Left lung (tissue), 4 donors: ENCODE measurements at regions not wholly inside any gene's neighbourhood (a gene's known extent, or its start where the extent isn't known, plus 50 kb on each side); places are given as distances from the start of the nearest gene placed in this dataset.

ENCODE experiments used
- ATAC-seq: fragments of 200-7000 bp; cut with Tn5 transposase; one replicate; pipeline ENCODE4 v1.9.1; 2020; ENCODE audit warnings: moderate library complexity
- DNase-seq, 4 donors: peaks; one replicate each; pipeline ENCODE4 v3.0.0-alpha.2; 2013 to 2020
- H3K27ac ChIP-seq, 2 donors: fragments of 200-600 bp; sonication (generic) in 1 of 2; one replicate each; pipeline versions ENCODE4 v1.5.0 to v1.8.0; 2020 to 2021
- H3K27me3 ChIP-seq, 2 donors: fragments of 200-600 bp; sonication (generic) in 1 of 2; one replicate each; pipeline versions ENCODE4 v1.5.0 to v1.8.0; 2020 to 2021
- H3K36me3 ChIP-seq, 2 donors: fragments of 200-600 bp; sonication (generic) in 1 of 2; one replicate each; pipeline versions ENCODE4 v1.5.0 to v1.8.0; 2020 to 2021
- H3K4me1 ChIP-seq, 2 donors: fragments of 200-600 bp; one replicate each; pipeline ENCODE4 v1.8.0; 2021
- H3K4me3 ChIP-seq, 2 donors: fragments of 200-600 bp; sonication (generic) in 1 of 2; one replicate each; pipeline versions ENCODE4 v1.5.0 to v1.8.0; 2020 to 2021; ENCODE audit warnings: mild to moderate bottlenecking in 1 of 2
- H3K9me3 ChIP-seq, 2 donors: fragments of 200-600 bp; sonication (generic) in 1 of 2; one replicate each; pipeline versions ENCODE4 v1.5.0 to v1.8.0; 2020 to 2021
- CTCF ChIP-seq, 2 donors: fragments of 200-600 bp; sonication (generic) in 1 of 2; IDR thresholded peaks; one replicate each; pipeline versions ENCODE4 v1.5.0 to v1.8.0; 2021; ENCODE audit warnings: antibody characterized with exemption in 2 of 2
- intact Hi-C, 2 donors: fragments of 100-400 bp; cut with DNase I; formaldehyde crosslinking; loops; one replicate each; pipeline versions ENCODE4 v1.11.2 to v1.14.2; 2022
- donor health status: DM: no; HTN: yes; CAD: no.
- donor health status: DM: no; HTN: no; CAD: no.

GRCh38 chr14:66388516-66388915 lies 97.7 kb upstream of the CCDC196 start:
- no peaks in the 10 kb centered on the region for H3K4me1 ChIP-seq
- no peaks in the 10 kb centered on the region for H3K27me3 ChIP-seq
- H3K36me3 ChIP-seq, result no peaks in the 10 kb centered on the region
- no peak overlapping the region for H3K4me3 ChIP-seq
- TF ChIP-seq CTCF (IDR thresholded peaks at IDR 0.05), result no peak
- ATAC-seq (no peak), DNase-seq (no peak)
- no peaks in the 10 kb centered on the region for H3K9me3 ChIP-seq
- H3K27ac ChIP-seq, result no peak overlapping the region
- intact Hi-C loops, result no loop called here

GRCh38 chr14:66389481-66389880 lies 96.7 kb upstream of the CCDC196 start:
- no peak for TF ChIP-seq CTCF (IDR thresholded peaks at IDR 0.05)
- H3K9me3 ChIP-seq, result no peaks in the 10 kb centered on the region
- DNase-seq (no peak), ATAC-seq (no peak)
- H3K4me1 ChIP-seq, result no peaks in the 10 kb centered on the region
- intact Hi-C loops, result no loop called here
- no peak overlapping the region for H3K27ac ChIP-seq
- no peaks in the 10 kb centered on the region for H3K36me3 ChIP-seq
- H3K4me3 ChIP-seq, result no peak overlapping the region
- H3K27me3 ChIP-seq, result no peaks in the 10 kb centered on the region

GRCh38 chr14:66395300-66395699 lies 90.9 kb upstream of the CCDC196 start:
- intact Hi-C loops, result no loop called here
- no peak for DNase-seq
- no peak overlapping the region for H3K27ac ChIP-seq
- no peaks in the 10 kb centered on the region for H3K9me3 ChIP-seq
- no peaks in the 10 kb centered on the region for H3K27me3 ChIP-seq
- TF ChIP-seq CTCF (IDR thresholded peaks at IDR 0.05), result no peak
- H3K4me3 ChIP-seq, result no peak overlapping the region
- no peaks in the 10 kb centered on the region for H3K36me3 ChIP-seq
- no peaks in the 10 kb centered on the region for H3K4me1 ChIP-seq
- ATAC-seq, result no peak

- intact Hi-C loops, result no loop called here
- Histone ChIP-seq H3K9me3 (no peaks in the 10 kb centered on the region), H3K36me3 (no peaks in the 10 kb centered on the region), H3K27me3 (no peaks in the 10 kb centered on the region), H3K27ac (no peak overlapping the region), H3K4me1 (no peaks in the 10 kb centered on the region), H3K4me3 (no peak overlapping the region)
- DNase-seq (no peak), ATAC-seq (no peak)
- no peak for TF ChIP-seq CTCF (IDR thresholded peaks at IDR 0.05)
These were observed 90.0 kb upstream of the CCDC196 start for GRCh38 chr14:66396164-66396563.

- no peaks in the 10 kb centered on the region for H3K9me3 ChIP-seq
- no peak for ATAC-seq
- DNase-seq, result no peak
- H3K27me3 ChIP-seq, result no peaks in the 10 kb centered on the region
- intact Hi-C loops, result no loop called here
- H3K4me3 ChIP-seq, result no peak overlapping the region
- no peak overlapping the region for H3K27ac ChIP-seq
- H3K36me3 ChIP-seq, result no peaks in the 10 kb centered on the region
- no peak for TF ChIP-seq CTCF (IDR thresholded peaks at IDR 0.05)
- H3K4me1 ChIP-seq, result no peaks in the 10 kb centered on the region
These were observed 87.7 kb upstream of the CCDC196 start for GRCh38 chr14:66398437-66398836.
